WI38 (cell line): ENCODE measurements at regions not wholly inside any gene's neighbourhood (a gene's known extent, or its start where the extent isn't known, plus 50 kb on each side); places are given as distances from the start of the nearest gene placed in this dataset.

ENCODE experiments used
- H3K4me3 ChIP-seq: 2 replicates; pipeline ENCODE4 v1.5.1; 2011; ENCODE audit warnings: low read depth, mild to moderate bottlenecking, control low read depth, low read length
- TF ChIP-seq, protein P1 (sequence below): IDR thresholded peaks from 2 replicates; pipeline ENCODE4 v1.5.1; 2012; ENCODE audit warnings: low read depth, mild to moderate bottlenecking, control low read depth, low read length

- H3K4me3 ChIP-seq = no peak overlapping the region
- TF ChIP-seq, protein P1, sequence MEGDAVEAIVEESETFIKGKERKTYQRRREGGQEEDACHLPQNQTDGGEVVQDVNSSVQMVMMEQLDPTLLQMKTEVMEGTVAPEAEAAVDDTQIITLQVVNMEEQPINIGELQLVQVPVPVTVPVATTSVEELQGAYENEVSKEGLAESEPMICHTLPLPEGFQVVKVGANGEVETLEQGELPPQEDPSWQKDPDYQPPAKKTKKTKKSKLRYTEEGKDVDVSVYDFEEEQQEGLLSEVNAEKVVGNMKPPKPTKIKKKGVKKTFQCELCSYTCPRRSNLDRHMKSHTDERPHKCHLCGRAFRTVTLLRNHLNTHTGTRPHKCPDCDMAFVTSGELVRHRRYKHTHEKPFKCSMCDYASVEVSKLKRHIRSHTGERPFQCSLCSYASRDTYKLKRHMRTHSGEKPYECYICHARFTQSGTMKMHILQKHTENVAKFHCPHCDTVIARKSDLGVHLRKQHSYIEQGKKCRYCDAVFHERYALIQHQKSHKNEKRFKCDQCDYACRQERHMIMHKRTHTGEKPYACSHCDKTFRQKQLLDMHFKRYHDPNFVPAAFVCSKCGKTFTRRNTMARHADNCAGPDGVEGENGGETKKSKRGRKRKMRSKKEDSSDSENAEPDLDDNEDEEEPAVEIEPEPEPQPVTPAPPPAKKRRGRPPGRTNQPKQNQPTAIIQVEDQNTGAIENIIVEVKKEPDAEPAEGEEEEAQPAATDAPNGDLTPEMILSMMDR = no peak
Measured at GRCh38 chr7:130886438-130887135, 152.6 kb upstream of the KLF14 start.

DNA sequence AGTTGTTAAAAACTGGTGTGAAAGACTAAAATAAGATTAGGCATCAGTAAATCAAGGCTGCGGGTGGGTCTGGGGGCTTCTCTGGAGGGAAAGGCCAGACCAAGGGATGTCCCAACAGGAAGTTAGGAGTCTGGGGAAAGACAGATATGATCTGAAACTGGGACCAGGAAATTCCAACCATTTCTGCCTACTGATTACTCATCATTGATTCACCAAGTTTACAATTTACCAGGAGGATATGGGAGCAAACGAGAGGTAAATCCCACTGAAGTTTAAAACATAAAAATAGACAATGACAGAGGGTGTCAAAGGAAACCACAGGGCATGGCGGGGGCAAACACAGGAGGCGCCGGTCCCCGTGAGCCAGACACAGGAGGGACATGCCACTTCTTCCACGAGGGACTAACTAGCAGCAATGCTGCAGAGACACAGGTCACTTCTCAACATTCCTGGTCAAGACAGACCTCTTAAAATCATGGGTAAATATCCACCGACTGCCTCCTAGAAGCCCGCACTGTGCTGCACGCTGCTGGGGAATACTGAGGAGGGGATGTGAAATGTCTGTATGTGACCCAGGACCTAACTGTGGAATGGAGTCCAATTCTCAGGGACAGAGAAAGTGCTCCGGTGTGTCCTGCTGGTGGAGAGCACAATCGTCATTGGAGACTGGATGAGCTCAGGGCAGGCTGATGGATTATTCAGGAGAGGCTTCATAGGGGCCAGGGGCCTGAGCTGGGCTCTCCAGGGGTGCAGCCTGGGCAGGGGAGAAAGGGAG lies 153.4 kb upstream of the KLF14 start:
- TF ChIP-seq, protein P1 = no peak

DNA sequence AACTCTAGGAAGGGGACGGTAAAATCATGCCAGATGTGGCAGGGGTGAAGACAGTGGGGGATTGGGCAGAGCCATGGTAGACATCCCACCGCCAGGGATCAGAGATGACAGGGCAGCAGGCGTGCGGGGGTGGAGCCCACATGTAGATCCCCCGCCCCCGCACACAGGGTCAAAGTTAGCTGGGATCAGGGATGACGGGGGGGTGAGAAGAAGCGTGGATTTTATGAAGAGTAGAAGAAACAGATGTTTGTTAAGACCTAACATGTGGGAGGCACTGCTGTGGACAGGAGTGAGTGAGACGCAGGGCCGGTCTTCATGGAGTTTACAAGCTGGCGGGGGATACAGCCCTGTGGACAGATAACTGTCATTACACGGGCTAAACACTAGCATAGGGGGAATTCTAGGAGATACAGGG lies 154.0 kb upstream of the KLF14 start:
- peak overlapping the region; percentile 3 for H3K4me3 ChIP-seq

More for the DNA sequence above, 153.4 kb upstream of the KLF14 start:
- H3K4me3 ChIP-seq = peak overlapping the region; percentile 3; the same call in 1 of the 2 replicates

GRCh38 chr7:130888468-130888867 lies 154.5 kb upstream of the KLF14 start:
- H3K4me3 ChIP-seq = peak overlapping the region; percentile 18
- TF ChIP-seq, protein P1 = no peak

More for the DNA sequence above, 154.0 kb upstream of the KLF14 start:
- TF ChIP-seq, protein P1 = no peak

DNA sequence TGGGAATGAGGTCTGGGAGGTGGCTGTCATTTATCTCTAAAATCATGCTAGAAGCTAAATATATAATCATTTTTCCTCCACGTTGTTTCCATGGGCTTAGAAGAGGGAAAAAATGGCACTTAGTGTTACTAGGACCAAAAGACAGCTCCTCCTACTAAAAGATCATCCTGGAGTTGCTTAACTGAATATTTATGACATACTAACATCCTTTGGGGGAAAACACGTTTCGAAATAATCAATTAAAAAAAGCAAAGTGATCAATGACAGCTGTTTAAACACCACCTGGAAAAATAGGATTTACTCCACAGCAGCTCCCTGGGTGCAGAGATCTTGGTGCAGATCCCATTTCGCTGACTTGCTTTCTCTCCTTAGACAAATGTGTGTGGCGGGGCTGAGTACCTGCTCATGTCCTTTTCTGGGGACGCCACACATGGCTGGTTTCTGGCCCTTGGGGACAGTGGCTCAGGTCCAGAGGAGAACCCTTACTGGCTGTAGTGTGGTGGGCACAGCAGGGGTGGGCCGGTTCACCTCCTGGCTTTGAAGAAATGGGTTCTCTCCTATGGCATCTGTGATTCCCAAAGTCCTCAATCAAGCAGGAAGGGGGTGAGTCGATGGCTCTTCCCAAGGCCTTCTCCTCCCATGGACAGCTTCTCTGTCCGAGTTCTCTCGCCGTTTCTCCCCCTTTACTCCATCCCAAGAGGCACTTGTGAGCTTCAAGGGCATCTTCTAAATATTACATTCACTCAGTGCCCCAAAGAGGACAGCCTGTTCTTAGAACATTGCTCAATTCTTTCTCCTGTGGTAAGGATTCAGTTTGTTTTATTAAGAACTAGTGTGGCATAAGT lies 156.4 kb upstream of the KLF14 start:
- TF ChIP-seq, protein P1 = no peak
- no peak overlapping the region for H3K4me3 ChIP-seq

GRCh38 chr7:130891254-130892094 lies 157.5 kb upstream of the KLF14 start:
- TF ChIP-seq, protein P1 = no peak
- H3K4me3 ChIP-seq = peak overlapping the region; percentile 17
